ENCODE measurements at regions not wholly inside any gene's neighbourhood (a gene's known extent, or its start where the extent isn't known, plus 50 kb on each side); places are given as distances from the start of the nearest gene placed in this dataset.

DNA sequence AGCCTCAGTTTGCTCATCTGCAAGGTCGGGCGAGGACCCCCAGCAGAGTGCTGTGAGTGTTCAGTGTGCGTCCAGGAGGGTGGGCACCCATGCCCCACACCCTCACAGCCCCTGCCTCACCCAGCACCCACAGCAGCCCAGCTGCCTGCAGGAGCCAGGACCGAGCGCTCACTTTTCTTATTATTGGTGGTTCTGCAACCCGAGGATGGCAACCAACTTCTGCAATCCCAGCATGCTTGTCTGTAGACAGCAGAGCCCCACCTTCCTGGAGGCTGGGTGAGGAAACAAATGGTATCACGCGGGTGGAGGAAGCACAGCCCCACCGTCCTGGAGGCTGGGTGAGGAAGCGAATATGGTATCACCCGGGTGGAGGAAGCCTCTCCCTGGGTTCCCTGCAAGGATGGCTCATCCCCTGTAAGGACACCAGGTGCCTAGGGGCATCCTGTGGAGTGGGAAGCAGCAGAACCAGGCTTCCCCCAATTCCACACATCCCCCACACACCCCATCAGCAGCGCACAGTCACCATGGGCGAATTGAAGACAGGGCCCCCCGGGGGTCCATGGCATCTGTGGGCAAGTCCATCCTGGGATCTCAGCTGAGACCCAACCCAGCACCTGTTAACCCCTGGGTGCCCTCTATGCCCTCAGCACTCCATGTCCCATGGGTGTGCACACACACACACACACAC lies 220.5 kb upstream of the RAB6C start:
- no peak for TF ChIP-seq POLR2A (IDR thresholded peaks at IDR 0.05)
- TF ChIP-seq, protein P1, sequence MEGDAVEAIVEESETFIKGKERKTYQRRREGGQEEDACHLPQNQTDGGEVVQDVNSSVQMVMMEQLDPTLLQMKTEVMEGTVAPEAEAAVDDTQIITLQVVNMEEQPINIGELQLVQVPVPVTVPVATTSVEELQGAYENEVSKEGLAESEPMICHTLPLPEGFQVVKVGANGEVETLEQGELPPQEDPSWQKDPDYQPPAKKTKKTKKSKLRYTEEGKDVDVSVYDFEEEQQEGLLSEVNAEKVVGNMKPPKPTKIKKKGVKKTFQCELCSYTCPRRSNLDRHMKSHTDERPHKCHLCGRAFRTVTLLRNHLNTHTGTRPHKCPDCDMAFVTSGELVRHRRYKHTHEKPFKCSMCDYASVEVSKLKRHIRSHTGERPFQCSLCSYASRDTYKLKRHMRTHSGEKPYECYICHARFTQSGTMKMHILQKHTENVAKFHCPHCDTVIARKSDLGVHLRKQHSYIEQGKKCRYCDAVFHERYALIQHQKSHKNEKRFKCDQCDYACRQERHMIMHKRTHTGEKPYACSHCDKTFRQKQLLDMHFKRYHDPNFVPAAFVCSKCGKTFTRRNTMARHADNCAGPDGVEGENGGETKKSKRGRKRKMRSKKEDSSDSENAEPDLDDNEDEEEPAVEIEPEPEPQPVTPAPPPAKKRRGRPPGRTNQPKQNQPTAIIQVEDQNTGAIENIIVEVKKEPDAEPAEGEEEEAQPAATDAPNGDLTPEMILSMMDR (IDR thresholded peaks at IDR 0.05 in 4 of 5, conservative IDR thresholded peaks at IDR 0.05 in 1 of 5), result no peak
